Upper lobe of right lung (tissue), 1 donor: ENCODE measurements at regions not wholly inside any gene's neighbourhood (a gene's known extent, or its start where the extent isn't known, plus 50 kb on each side); places are given as distances from the start of the nearest gene placed in this dataset.

Source experiments
- ATAC-seq: fragments of 200-7000 bp; cut with Tn5 transposase; one replicate; pipeline ENCODE4 v1.9.1; 2020; ENCODE audit warnings: mild to moderate bottlenecking, moderate library complexity
- DNase-seq: peaks from one replicate; pipeline ENCODE4 v3.0.0-alpha.2; 2020
- H3K27ac ChIP-seq: fragments of 200-600 bp; one replicate; pipeline ENCODE4 v1.8.0; 2022
- H3K27me3 ChIP-seq: fragments of 200-600 bp; one replicate; pipeline ENCODE4 v1.8.0; 2022; ENCODE audit warnings: mild to moderate bottlenecking
- H3K36me3 ChIP-seq: fragments of 200-600 bp; one replicate; pipeline ENCODE4 v1.8.0; 2022
- H3K4me1 ChIP-seq: fragments of 200-600 bp; one replicate; pipeline ENCODE4 v1.8.0; 2022
- H3K4me3 ChIP-seq: fragments of 200-600 bp; one replicate; pipeline ENCODE4 v1.8.0; 2022; ENCODE audit warnings: mild to moderate bottlenecking
- H3K9me3 ChIP-seq: fragments of 200-600 bp; one replicate; pipeline ENCODE4 v1.8.0; 2022
- CTCF ChIP-seq: fragments of 200-600 bp; IDR thresholded peaks from one replicate; pipeline ENCODE4 v1.8.0; 2022; ENCODE audit warnings: antibody characterized with exemption
- intact Hi-C: fragments of 100-400 bp; cut with DNase I; formaldehyde crosslinking; loops from one replicate; pipeline ENCODE4 v1.11.0; 2022
- donor health status: DM: no; HTN: yes; CAD: no; lungs with severe emphysema.

- TF ChIP-seq CTCF, result no peak
- H3K36me3 ChIP-seq, result no peaks in the 10 kb centered on the region
- no peaks in the 10 kb centered on the region for H3K27me3 ChIP-seq
- no peak overlapping the region for H3K27ac ChIP-seq
- H3K4me3 ChIP-seq, result no peak overlapping the region
- no peak for DNase-seq
- ATAC-seq, result no peak
- H3K4me1 ChIP-seq, result no peaks in the 10 kb centered on the region
- intact Hi-C loops, result no loop called here
- H3K9me3 ChIP-seq, result no peaks in the 10 kb centered on the region
Measured at GRCh38 chrX:149296092-149296491, 209.0 kb downstream of the IDS start.

GRCh38 chrX:149286940-149287349, 218.2 kb downstream of the IDS start:
- no peaks in the 10 kb centered on the region for H3K36me3 ChIP-seq
- no peaks in the 10 kb centered on the region for H3K4me1 ChIP-seq
- peak; percentile 59 for TF ChIP-seq CTCF
- DNase-seq (no peak), ATAC-seq (no peak)
- no peak overlapping the region for H3K27ac ChIP-seq
- intact Hi-C loops, result no loop called here
- H3K27me3 ChIP-seq, result no peaks in the 10 kb centered on the region
- H3K9me3 ChIP-seq, result no peaks in the 10 kb centered on the region
- H3K4me3 ChIP-seq, result no peak overlapping the region

- no peak for DNase-seq
- Histone ChIP-seq H3K4me3 (no peak overlapping the region), H3K27me3 (no peaks in the 10 kb centered on the region), H3K27ac (no peak overlapping the region), H3K9me3 (no peaks in the 10 kb centered on the region), H3K36me3 (no peaks in the 10 kb centered on the region), H3K4me1 (no peaks in the 10 kb centered on the region)
- ATAC-seq, result no peak
- intact Hi-C loops, result no loop called here
- TF ChIP-seq CTCF, result no peak
Measured at GRCh38 chrX:149284616-149285015, 220.5 kb downstream of the IDS start.

- intact Hi-C loops, result no loop called here
- no peaks in the 10 kb centered on the region for H3K4me1 ChIP-seq
- H3K27me3 ChIP-seq, result no peaks in the 10 kb centered on the region
- no peak for DNase-seq
- no peak for TF ChIP-seq CTCF
- H3K4me3 ChIP-seq, result no peak overlapping the region
- ATAC-seq, result no peak
- H3K9me3 ChIP-seq, result no peaks in the 10 kb centered on the region
- no peaks in the 10 kb centered on the region for H3K36me3 ChIP-seq
- H3K27ac ChIP-seq, result no peak overlapping the region
Measured at GRCh38 chrX:149283853-149284252, 221.3 kb downstream of the IDS start.

- Histone ChIP-seq H3K4me3 (no peak overlapping the region), H3K27me3 (no peaks in the 10 kb centered on the region), H3K4me1 (no peaks in the 10 kb centered on the region), H3K9me3 (no peaks in the 10 kb centered on the region), H3K36me3 (no peaks in the 10 kb centered on the region), H3K27ac (no peak overlapping the region)
- ATAC-seq (no peak), DNase-seq (no peak)
- intact Hi-C loops, result no loop called here
- TF ChIP-seq CTCF, result no peak
Measured at GRCh38 chrX:149282909-149283308, 222.2 kb downstream of the IDS start.

- H3K36me3 ChIP-seq, result no peaks in the 10 kb centered on the region
- ATAC-seq (no peak), DNase-seq (no peak)
- no peak overlapping the region for H3K4me3 ChIP-seq
- H3K27me3 ChIP-seq, result no peaks in the 10 kb centered on the region
- no peak overlapping the region for H3K27ac ChIP-seq
- no peak for TF ChIP-seq CTCF
- no peaks in the 10 kb centered on the region for H3K9me3 ChIP-seq
- no peaks in the 10 kb centered on the region for H3K4me1 ChIP-seq
- intact Hi-C loops, result no loop called here
Measured at GRCh38 chrX:149280011-149280410, 225.1 kb downstream of the IDS start.
